ENCODE measurements at regions not wholly inside any gene's neighbourhood (a gene's known extent, or its start where the extent isn't known, plus 50 kb on each side); places are given as distances from the start of the nearest gene placed in this dataset.

GRCh38 chr11:93075782-93076181 is 106.3 kb downstream of the MTNR1B start:
- no peak for DNase-seq

DNA sequence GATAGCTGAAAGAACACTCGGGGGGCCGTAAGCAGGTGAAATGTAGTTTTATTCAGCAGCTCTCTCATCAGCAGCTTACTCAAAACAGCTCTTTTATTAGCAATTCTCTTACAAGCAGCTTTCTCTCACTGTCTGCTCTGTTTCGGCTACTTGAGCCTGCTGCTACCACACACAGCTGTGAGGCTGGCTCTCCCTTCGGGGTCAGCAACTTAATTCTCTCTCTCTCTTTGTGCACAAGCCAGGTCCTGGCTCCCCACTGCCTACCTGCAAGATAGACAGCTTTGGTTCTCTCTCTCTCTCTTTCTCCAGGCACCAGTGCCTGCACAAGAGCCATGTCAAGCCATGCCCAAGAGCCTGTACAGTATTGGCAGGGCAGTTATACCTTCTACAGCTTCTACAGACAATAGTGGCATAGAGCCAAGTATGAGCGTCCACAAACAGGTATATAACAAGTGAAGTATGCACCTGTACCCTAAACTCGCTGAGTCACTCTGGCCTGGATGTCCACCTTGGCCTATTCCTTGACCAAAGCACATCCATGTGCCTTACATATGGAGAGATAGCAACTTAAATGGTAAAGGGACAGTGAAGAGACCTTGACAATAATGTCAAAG is 110.8 kb downstream of the MTNR1B start:
- no peak for DNase-seq

DNA sequence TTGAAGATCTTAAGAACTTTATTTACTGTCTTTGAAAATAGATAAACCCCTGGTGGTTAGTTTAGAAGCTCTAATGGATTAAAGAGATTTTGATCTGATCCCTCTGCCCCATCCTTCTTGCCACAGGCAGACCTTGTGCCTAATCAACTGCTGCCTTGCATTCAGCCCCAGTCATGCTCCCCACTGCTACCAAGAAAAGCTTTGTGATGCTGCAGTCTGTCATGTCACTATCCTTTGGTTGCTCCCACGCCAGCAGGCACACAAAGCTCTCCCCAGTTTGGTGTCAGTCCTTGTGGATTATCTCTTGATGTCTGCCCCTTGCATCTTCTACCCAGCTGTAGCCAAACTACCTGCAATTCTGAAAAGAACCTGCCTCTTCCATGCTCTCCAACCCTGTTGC is 112.2 kb downstream of the MTNR1B start:
- no peak for DNase-seq

DNA sequence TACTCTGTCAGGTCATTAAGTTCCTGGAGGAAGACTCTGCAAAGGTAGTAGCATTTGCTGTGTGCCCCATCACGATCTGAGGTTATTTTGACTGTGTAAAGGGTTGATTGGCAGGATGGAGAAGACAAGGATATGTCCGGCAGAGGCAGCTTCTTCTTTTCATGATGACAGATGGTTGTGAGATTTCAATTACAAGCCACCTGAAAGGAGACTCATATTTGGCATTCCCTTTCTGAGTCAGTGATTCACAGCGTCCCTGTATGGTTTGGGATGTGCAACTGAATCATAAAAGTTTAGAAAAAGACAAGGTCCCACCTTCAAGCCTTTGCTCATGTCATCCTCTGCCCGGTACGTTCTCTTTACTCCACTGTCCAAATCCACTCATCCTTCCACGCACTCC is 113.4 kb downstream of the MTNR1B start:
- no peak for DNase-seq

DNA sequence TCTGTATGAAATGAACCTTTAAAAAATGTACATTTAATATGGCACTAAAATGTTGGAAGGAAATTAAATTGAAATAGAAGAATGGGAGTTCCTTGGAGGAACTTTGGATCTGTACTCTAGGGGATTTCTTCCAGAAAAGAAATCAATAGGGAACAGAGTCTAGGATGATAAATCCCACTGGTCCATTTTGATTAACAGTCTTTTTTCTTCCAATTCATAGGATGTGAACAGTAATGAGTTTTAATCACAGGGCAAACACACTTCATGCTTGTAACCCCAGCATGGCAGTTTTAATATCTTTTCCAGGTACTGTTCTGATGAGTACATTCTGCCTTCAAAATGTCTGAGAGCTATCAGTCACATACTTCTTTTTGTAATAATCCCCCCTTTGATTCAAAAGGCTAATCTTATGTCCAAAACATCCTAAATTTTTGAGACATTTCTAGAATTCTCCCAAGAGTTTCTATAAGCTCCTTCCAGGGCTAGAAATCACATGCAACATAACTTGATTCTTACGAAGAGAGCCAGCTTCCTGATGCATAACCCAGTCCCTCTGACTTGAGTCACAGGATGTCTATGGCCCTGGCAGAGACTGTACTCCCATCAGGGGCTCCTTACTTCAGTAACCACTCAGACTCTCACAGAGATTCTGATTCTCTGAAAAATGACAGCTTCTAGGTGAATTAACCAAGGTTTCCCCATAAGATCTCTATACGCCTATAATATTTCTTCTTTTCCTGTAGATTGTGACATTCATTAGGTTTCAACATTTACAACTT is 112.9 kb downstream of the SLC36A4 start:
- no peak for DNase-seq

- DNase-seq: no peak
These were observed 108.2 kb downstream of the SLC36A4 start for GRCh38 chr11:93089474-93090102.
